ENCODE measurements at regions not wholly inside any gene's neighbourhood (a gene's known extent, or its start where the extent isn't known, plus 50 kb on each side); places are given as distances from the start of the nearest gene placed in this dataset.
"Not testable (repeated sequence)": the region's sequence is repeated elsewhere in the genome, so short reads cannot be mapped to it uniquely, and the experiment has no call there.

- no peak for DNase-seq
- Histone ChIP-seq H3K27me3 (ENCODE audit: insufficient read depth, low read length, poor library complexity, severe bottlenecking) (no peaks in the 10 kb centered on the region), H3K4me3 (ENCODE audit: low read length) (no peak overlapping the region), H3K9me3 (ENCODE audit: low read length) (no peaks in the 10 kb centered on the region), H3K4me1 (ENCODE audit: insufficient read depth, low read length) (no peaks in the 10 kb centered on the region), H3K36me3 (ENCODE audit: insufficient read depth, low read length) (no peaks in the 10 kb centered on the region), H3K27ac (ENCODE audit: low read depth, low read length) (no peak overlapping the region)
- POLR2A ChIA-PET = no interaction called here
- H3K36me3 Mint-ChIP-seq = no peaks in the 10 kb centered on the region
- no peaks in the 10 kb centered on the region for H3K4me1 Mint-ChIP-seq
- CTCF ChIA-PET = no interaction called here
- H3K4me3 Mint-ChIP-seq = no peak overlapping the region
- no peaks in the 10 kb centered on the region for H3K9me3 Mint-ChIP-seq
- peaks cover 4 to 16% of the 10 kb centered on the region in 2 donors for H3K27me3 Mint-ChIP-seq
- H3K27ac Mint-ChIP-seq = no peak overlapping the region
Measured at GRCh38 chr1:223016381-223016780, 126.7 kb downstream of the TLR5 start.

GRCh38 chr1:223016890-223017289 lies 126.2 kb downstream of the TLR5 start:
- Mint-ChIP-seq H3K27ac (no peak overlapping the region), H3K4me1 (no peaks in the 10 kb centered on the region), H3K27me3 (peaks cover 4 to 16% of the 10 kb centered on the region in 2 donors), H3K9me3 (no peaks in the 10 kb centered on the region), H3K4me3 (no peak overlapping the region), H3K36me3 (no peaks in the 10 kb centered on the region)
- no peak for DNase-seq
- Histone ChIP-seq H3K9me3 (ENCODE audit: low read length) (no peaks in the 10 kb centered on the region), H3K4me1 (ENCODE audit: insufficient read depth, low read length) (no peaks in the 10 kb centered on the region), H3K36me3 (ENCODE audit: insufficient read depth, low read length) (no peaks in the 10 kb centered on the region), H3K27me3 (ENCODE audit: insufficient read depth, low read length, poor library complexity, severe bottlenecking) (no peaks in the 10 kb centered on the region), H3K4me3 (ENCODE audit: low read length) (no peak overlapping the region), H3K27ac (ENCODE audit: low read depth, low read length) (no peak overlapping the region)
- CTCF ChIA-PET = no interaction called here
- POLR2A ChIA-PET = no interaction called here

- H3K36me3 ChIP-seq (ENCODE audit: insufficient read depth, low read length) = no peaks in the 10 kb centered on the region
- H3K27ac ChIP-seq (ENCODE audit: low read depth, low read length) = no peak overlapping the region
- ChIA-PET CTCF (no interaction called here), POLR2A (no interaction called here)
- no peak for DNase-seq
- no peaks in the 10 kb centered on the region for H3K9me3 Mint-ChIP-seq
- H3K27me3 Mint-ChIP-seq = peaks cover 4 to 16% of the 10 kb centered on the region in 2 donors
- H3K9me3 ChIP-seq (ENCODE audit: low read length) = no peaks in the 10 kb centered on the region
- H3K4me1 ChIP-seq (ENCODE audit: insufficient read depth, low read length) = no peaks in the 10 kb centered on the region
- no peaks in the 10 kb centered on the region for H3K4me1 Mint-ChIP-seq
- H3K27ac Mint-ChIP-seq = no peak overlapping the region
- H3K27me3 ChIP-seq (ENCODE audit: insufficient read depth, low read length, poor library complexity, severe bottlenecking) = no peaks in the 10 kb centered on the region
- no peak overlapping the region for H3K4me3 ChIP-seq (ENCODE audit: low read length)
- H3K36me3 Mint-ChIP-seq = no peaks in the 10 kb centered on the region
- no peak overlapping the region for H3K4me3 Mint-ChIP-seq
Measured at GRCh38 chr1:223017291-223017690, 125.8 kb downstream of the TLR5 start.

GRCh38 chr1:223018534-223018933 lies 124.5 kb downstream of the TLR5 start:
- no peak for DNase-seq
- ChIA-PET POLR2A (no interaction called here), CTCF (no interaction called here)
- Mint-ChIP-seq H3K27ac (no peak overlapping the region), H3K9me3 (no peaks in the 10 kb centered on the region), H3K4me3 (no peak overlapping the region), H3K4me1 (no peaks in the 10 kb centered on the region), H3K36me3 (no peaks in the 10 kb centered on the region), H3K27me3 (peaks cover 2 to 10% of the 10 kb centered on the region in 2 donors)
- H3K27me3 ChIP-seq (ENCODE audit: insufficient read depth, low read length, poor library complexity, severe bottlenecking) = no peaks in the 10 kb centered on the region
- no peak overlapping the region for H3K27ac ChIP-seq (ENCODE audit: low read depth, low read length)
- no peak overlapping the region for H3K4me3 ChIP-seq (ENCODE audit: low read length)
- H3K9me3 ChIP-seq (ENCODE audit: low read length) = no peaks in the 10 kb centered on the region
- H3K4me1 ChIP-seq (ENCODE audit: insufficient read depth, low read length) = no peaks in the 10 kb centered on the region
- no peaks in the 10 kb centered on the region for H3K36me3 ChIP-seq (ENCODE audit: insufficient read depth, low read length)

- Mint-ChIP-seq H3K9me3 (no peaks in the 10 kb centered on the region), H3K27me3 (peaks cover 1 to 6% of the 10 kb centered on the region in 2 donors), H3K4me3 (no peak overlapping the region), H3K27ac (no peak overlapping the region), H3K4me1 (no peaks in the 10 kb centered on the region), H3K36me3 (no peaks in the 10 kb centered on the region)
- Histone ChIP-seq H3K27me3 (ENCODE audit: insufficient read depth, low read length, poor library complexity, severe bottlenecking) (no peaks in the 10 kb centered on the region), H3K36me3 (ENCODE audit: insufficient read depth, low read length) (no peaks in the 10 kb centered on the region), H3K27ac (ENCODE audit: low read depth, low read length) (no peak overlapping the region), H3K9me3 (ENCODE audit: low read length) (no peaks in the 10 kb centered on the region), H3K4me1 (ENCODE audit: insufficient read depth, low read length) (no peaks in the 10 kb centered on the region), H3K4me3 (ENCODE audit: low read length) (no peak overlapping the region)
- POLR2A ChIA-PET = no interaction called here
- CTCF ChIA-PET = no interaction called here
- DNase-seq = no peak
Measured at GRCh38 chr1:223019256-223019655, 123.8 kb downstream of the TLR5 start.

GRCh38 chr1:223020770-223021169 lies 122.3 kb downstream of the TLR5 start:
- no peaks in the 10 kb centered on the region for H3K9me3 ChIP-seq (ENCODE audit: low read length)
- Mint-ChIP-seq H3K36me3 (no peaks in the 10 kb centered on the region), H3K27ac (no peak overlapping the region), H3K4me1 (no peaks in the 10 kb centered on the region), H3K4me3 (no peak overlapping the region), H3K9me3 (no peaks in the 10 kb centered on the region), H3K27me3 (peaks cover 1 to 6% of the 10 kb centered on the region in 2 donors)
- H3K27me3 ChIP-seq (ENCODE audit: insufficient read depth, low read length, poor library complexity, severe bottlenecking) = no peaks in the 10 kb centered on the region
- no peaks in the 10 kb centered on the region for H3K36me3 ChIP-seq (ENCODE audit: insufficient read depth, low read length)
- H3K4me1 ChIP-seq (ENCODE audit: insufficient read depth, low read length) = no peaks in the 10 kb centered on the region
- no peak overlapping the region for H3K27ac ChIP-seq (ENCODE audit: low read depth, low read length)
- ChIA-PET CTCF (no interaction called here), POLR2A (no interaction called here)
- no peak for DNase-seq
- H3K4me3 ChIP-seq (ENCODE audit: low read length) = no peak overlapping the region

GRCh38 chr1:223022641-223023473 lies 120.2 kb downstream of the TLR5 start:
- Mint-ChIP-seq H3K4me3 (no peak overlapping the region), H3K9me3 (no peaks in the 10 kb centered on the region), H3K4me1 (no peaks in the 10 kb centered on the region), H3K27me3 (peaks cover 0 to 1% of the 10 kb centered on the region in 2 donors), H3K27ac (no peak overlapping the region), H3K36me3 (no peaks in the 10 kb centered on the region)
- H3K27ac ChIP-seq (ENCODE audit: low read depth, low read length) = no peak overlapping the region
- H3K27me3 ChIP-seq (ENCODE audit: insufficient read depth, low read length, poor library complexity, severe bottlenecking) = no peaks in the 10 kb centered on the region
- H3K4me3 ChIP-seq (ENCODE audit: low read length) = no peak overlapping the region
- H3K36me3 ChIP-seq (ENCODE audit: insufficient read depth, low read length) = no peaks in the 10 kb centered on the region
- ChIA-PET CTCF (no interaction called here), POLR2A (no interaction called here)
- H3K4me1 ChIP-seq (ENCODE audit: insufficient read depth, low read length) = no peaks in the 10 kb centered on the region
- no peaks in the 10 kb centered on the region for H3K9me3 ChIP-seq (ENCODE audit: low read length)
- no peak for DNase-seq

- H3K27ac ChIP-seq (ENCODE audit: low read depth, low read length) = no peak overlapping the region
- no peaks in the 10 kb centered on the region for H3K27me3 ChIP-seq (ENCODE audit: insufficient read depth, low read length, poor library complexity, severe bottlenecking)
- no peaks in the 10 kb centered on the region for H3K9me3 ChIP-seq (ENCODE audit: low read length)
- Mint-ChIP-seq H3K27ac (no peak overlapping the region), H3K36me3 (no peaks in the 10 kb centered on the region), H3K4me3 (no peak overlapping the region), H3K27me3 (peaks cover 0 to 1% of the 10 kb centered on the region in 2 donors), H3K4me1 (no peaks in the 10 kb centered on the region), H3K9me3 (no peaks in the 10 kb centered on the region)
- no peak for DNase-seq
- no peak overlapping the region for H3K4me3 ChIP-seq (ENCODE audit: low read length)
- CTCF ChIA-PET = no interaction called here
- POLR2A ChIA-PET = no interaction called here
- no peaks in the 10 kb centered on the region for H3K36me3 ChIP-seq (ENCODE audit: insufficient read depth, low read length)
- H3K4me1 ChIP-seq (ENCODE audit: insufficient read depth, low read length) = no peaks in the 10 kb centered on the region
Measured at GRCh38 chr1:223023863-223024262, 119.2 kb downstream of the TLR5 start.

GRCh38 chr1:223024486-223024885 lies 118.6 kb downstream of the TLR5 start:
- H3K36me3 ChIP-seq (ENCODE audit: insufficient read depth, low read length); H3K4me1 Mint-ChIP-seq; H3K27ac ChIP-seq (ENCODE audit: low read depth, low read length); H3K4me1 ChIP-seq (ENCODE audit: insufficient read depth, low read length); H3K4me3 ChIP-seq (ENCODE audit: low read length); H3K4me3 Mint-ChIP-seq; H3K36me3 Mint-ChIP-seq; POLR2A ChIA-PET; H3K27me3 Mint-ChIP-seq; CTCF ChIA-PET; DNase-seq; H3K27ac Mint-ChIP-seq; H3K9me3 ChIP-seq (ENCODE audit: low read length); H3K9me3 Mint-ChIP-seq; H3K27me3 ChIP-seq (ENCODE audit: insufficient read depth, low read length, poor library complexity, severe bottlenecking): not testable (repeated sequence)
